HG02938 (cell line): ENCODE measurements at regions not wholly inside any gene's neighbourhood (a gene's known extent, or its start where the extent isn't known, plus 50 kb on each side); places are given as distances from the start of the nearest gene placed in this dataset.
"Not testable (repeated sequence)": the region's sequence is repeated elsewhere in the genome, so short reads cannot be mapped to it uniquely, and the experiment has no call there.

Experiments
- ATAC-seq: cut with Tn5 transposase; IDR thresholded peaks from one replicate; pipeline ENCODE4 v1.9.1; 2021; ENCODE audit warnings: mild to moderate bottlenecking, moderate library complexity; ENCODE audit not compliant: unreplicated experiment

DNA sequence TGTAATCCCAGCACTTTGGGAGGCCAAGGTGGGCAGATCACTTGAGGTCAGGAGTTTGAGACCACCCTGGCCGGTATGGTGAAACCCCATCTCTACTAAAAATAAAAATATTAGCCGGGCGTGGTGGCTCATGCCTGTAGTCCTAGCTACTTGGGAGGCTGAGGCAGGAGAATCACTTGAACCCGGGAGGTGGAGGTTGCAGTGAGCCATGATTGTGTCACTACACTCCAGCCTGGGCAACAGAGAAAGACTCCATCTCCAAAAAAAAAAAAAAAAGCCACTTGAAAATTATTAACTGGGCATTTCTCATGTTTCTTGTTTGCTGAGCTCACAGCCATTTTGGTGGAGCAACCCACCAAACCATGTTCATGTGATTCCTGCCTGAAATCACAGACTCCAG is 131.1 kb upstream of the LPP start:
- not testable (repeated sequence) for ATAC-seq

GRCh38 chr3:188025555-188025954 is 128.4 kb upstream of the LPP start:
- ATAC-seq = no peak

DNA sequence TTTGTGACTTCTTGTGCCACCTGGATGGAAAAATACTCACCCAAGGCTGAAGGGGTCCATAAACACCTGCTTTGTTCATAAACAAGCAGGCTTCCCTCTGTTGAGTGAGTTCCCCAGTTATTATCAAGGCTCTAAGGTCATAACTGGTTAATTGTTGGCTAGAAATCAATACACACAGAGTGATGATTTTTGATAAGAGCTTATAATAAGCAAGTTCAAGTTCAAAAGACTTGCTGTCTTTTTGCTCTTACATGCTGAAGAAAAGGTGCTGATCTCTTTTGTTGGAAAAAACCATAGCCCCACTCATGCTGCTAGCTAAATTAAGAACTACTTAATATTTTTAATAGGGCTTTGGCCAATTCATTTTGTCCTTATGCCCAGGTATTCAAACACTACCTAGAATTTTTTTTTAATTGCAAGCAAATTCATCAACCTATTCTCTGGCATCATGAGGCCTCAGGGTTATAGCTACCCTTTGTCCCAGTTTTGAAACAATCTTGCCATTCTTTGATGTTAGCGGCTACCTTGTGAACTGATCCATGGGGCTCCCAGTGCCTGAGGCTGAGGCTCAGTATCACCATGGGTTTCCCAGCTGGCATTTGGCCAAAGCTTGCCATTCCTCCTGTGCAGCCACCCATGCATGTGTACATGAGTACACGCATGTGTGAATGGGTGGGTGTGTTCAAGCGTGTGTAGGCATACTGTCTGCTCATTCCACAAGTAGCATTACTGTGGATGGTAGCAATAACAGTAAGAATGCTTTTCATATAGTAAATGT is 127.6 kb upstream of the LPP start:
- no peak for ATAC-seq

- no peak for ATAC-seq
Observed at GRCh38 chr3:188031121-188031520, 122.8 kb upstream of the LPP start.

DNA sequence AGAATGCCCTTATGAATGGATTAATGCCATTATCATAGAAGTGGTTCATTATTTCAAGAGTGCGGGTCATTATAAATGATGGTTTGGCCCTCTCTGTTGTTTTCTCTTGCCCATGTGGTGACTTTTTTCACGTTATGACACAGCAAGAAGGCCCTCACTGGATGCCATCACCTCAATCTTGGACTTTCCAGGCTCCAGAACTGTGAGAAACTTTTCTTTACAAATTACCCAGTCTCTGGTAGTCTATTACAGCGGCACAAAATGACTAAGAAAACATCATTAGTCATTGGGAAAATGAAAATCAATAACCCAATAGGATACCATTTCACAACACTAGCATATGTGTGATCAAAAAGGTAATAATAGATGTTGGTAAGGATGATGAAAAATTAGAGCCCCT is 119.0 kb upstream of the LPP start:
- ATAC-seq = no peak

DNA sequence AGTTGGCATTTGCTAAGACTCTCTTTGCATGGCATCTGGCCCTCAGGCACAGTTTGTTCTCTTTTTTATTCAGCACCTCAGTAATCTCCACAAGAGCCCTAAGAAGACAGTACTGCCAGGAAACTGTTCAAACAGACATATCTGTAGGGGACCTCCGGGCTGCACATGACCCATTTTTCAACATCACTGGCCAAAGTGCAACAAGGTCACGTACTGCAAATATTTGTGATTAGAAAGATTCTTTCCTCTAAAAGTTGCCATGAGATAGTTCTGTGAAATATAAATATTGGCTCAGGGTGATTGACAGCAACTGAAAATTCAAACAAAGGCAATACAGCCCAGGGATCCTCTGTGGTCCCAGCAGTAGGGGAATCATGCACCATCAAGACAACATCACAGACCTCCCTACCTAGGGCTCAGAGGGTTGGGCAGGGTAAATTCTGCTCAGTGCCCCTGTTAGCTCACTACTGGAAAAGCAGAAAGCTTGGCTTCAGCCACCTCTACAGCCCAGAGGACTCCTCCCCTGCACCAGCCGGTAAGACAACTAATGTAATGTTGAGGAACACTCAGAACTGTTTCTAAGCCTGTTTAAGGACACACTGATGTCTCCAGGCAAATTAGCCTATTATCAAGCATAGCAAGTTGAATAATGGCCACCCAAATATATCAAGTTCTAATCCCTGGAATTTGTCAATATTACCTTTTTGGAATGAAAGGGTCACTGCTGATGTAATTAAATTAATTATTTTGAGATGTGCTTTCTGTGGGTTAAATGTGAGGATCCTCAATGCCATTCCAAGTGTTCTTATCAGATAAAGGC is 117.4 kb upstream of the LPP start:
- ATAC-seq = no peak

DNA sequence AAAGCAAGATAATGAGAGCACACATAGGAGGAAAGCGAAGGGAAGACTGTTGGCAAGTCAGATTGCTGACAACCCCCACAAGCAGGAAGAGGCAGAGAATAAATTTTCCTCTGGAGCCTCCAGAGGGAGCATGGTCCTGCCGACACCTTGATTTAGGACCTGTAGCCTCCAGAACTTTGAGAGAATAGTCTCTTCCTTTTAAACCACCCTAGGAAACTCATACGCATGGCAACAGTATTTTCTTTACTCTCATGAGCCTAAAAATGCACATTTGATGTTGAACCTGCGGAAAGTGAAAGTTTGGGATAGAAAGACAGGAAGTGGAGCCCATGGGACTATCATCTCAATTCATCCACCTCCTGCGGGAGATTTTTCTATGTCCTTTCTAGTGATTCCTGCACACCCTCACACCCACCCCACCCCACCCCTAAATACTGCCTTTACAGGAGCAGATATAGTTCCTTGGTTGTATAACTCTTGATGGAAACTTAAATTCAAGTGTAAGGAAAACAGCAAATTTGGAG is 116.7 kb upstream of the LPP start:
- ATAC-seq = no peak

DNA sequence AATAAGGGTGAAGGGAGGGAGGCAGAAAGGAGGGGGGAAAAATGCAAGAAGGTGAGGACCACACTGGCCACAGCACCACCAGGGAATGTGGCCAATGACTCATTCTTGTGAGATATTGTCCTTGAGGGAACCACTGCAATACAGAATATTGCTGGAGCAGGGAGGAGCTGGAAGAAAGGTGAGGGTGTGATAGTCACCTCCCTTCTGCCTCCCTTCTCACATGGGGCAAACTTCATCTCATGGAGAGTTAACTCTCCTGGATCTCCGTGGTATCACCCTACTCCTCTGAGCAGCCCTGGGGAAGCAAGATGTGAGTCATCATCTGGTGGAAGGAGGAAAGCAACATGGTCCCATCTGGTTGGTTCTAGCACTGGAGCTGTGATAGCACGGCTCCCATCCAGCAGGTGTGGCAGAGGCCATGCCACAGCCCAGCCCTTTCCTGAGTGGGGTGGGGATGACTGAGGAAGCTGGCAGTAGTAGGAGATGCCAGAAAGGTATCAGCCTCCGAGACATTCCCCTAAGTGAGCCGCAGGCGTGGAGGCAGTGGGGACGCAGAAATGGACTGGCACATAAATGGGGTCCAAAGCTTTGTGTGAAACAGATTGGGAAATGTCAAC is 115.9 kb upstream of the LPP start:
- no peak for ATAC-seq

GRCh38 chr3:188041193-188041592 is 112.8 kb upstream of the LPP start:
- ATAC-seq = no peak

- no peak for ATAC-seq
Observed at GRCh38 chr3:188041895-188042294, 112.1 kb upstream of the LPP start.

DNA sequence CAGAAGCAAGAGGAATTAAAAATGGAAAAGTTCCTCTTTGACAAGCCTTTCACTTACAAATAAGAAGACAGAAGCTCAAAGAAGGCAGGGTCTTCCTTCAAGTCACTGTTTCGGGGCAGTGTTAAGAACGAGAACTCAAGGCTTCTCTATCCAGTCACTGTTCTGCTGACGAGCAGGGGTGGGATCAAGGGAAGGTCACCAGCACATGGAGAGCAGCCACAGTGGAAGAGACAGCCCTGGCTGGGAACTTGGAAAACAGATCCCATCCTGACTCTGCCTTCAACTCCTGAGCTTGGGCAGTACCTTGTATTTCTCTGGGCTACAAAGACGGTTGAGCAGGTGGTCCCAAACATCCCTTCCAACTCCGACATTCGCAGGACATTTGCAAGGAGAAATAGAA is 111.5 kb upstream of the LPP start:
- no peak for ATAC-seq

- no peak for ATAC-seq
Observed at GRCh38 chr3:188043891-188044290, 110.1 kb upstream of the LPP start.

- ATAC-seq = no peak
Observed at GRCh38 chr3:188046561-188047211, 107.3 kb upstream of the LPP start.

DNA sequence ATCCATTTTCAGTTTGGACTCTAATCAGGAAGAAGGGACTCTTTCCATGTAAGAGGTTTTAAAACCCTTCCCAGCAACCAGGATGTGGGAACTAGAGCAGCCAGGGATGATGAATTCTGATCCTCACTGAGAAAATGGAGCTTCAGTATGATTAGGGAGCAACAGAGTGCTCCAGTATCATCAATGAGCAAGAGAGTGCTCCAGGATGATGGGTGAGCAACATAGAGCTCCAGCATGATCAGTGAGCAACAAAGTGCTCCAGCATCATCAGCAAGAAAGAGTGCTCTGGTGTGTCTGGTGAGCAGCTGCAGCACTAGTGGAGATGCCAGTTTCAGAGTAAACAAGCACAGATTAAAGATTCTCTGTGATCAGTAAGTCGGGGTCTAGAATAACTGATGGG is 106.4 kb upstream of the LPP start:
- ATAC-seq = no peak

GRCh38 chr3:188049606-188050530 is 104.1 kb upstream of the LPP start:
- no peak for ATAC-seq

- ATAC-seq = no peak
Observed at GRCh38 chr3:188051801-188052168, 102.2 kb upstream of the LPP start.

- no peak for ATAC-seq
Observed at GRCh38 chr3:188052169-188053035, 101.6 kb upstream of the LPP start.

DNA sequence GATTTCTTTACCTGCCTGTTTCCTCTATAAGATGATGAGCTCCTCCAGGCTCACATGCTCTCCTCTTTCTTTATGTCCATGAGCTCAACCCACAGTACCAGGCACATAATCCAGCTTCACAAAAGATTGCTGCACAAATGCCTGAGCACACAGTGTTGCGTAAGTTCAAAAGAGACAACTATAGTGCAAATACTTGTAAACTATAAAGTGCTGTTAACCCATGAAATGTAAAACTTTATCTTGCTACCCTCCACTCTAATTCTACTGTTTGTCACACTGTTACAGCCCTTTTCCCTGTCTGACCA is 101.0 kb upstream of the LPP start:
- no peak for ATAC-seq

DNA sequence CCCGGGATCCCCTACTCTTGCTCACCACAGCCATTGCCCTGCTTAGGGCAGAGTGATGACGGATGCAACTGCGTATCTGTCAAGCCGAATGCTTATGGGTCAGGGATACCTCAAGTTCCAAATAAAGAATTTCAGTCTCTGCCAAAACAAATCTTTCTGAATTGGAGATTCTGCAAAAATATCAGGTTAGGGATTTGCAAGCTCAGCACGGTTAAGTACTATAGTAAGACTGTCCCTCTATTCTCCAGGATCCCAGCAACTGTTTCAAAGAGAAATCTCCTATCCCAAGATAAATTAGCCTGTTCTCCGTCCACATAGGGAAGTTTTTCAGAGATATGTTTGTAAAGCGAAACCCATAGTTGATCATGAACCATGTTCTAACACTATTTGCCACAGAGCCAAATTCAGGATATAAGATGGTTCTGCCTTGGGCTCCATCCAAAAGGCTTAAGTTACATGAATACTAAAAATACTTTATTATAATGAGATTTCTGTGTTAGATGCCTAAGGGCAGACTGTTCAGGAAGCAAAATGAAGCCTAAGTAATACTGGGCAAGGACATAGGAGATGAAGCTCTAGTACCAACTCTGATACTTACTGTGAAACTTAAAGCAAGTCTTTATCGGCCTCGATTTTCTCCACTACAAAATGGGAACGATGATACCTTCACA is 100.1 kb upstream of the LPP start:
- no peak for ATAC-seq
